Superior temporal gyrus (tissue), 1 donor: ENCODE measurements at regions not wholly inside any gene's neighbourhood (a gene's known extent, or its start where the extent isn't known, plus 50 kb on each side); places are given as distances from the start of the nearest gene placed in this dataset.

Source experiments
- DNase-seq: peaks from one replicate; pipeline ENCODE4 v3.0.0-alpha.2; 2016; ENCODE audit errors: extremely low spot score

DNA sequence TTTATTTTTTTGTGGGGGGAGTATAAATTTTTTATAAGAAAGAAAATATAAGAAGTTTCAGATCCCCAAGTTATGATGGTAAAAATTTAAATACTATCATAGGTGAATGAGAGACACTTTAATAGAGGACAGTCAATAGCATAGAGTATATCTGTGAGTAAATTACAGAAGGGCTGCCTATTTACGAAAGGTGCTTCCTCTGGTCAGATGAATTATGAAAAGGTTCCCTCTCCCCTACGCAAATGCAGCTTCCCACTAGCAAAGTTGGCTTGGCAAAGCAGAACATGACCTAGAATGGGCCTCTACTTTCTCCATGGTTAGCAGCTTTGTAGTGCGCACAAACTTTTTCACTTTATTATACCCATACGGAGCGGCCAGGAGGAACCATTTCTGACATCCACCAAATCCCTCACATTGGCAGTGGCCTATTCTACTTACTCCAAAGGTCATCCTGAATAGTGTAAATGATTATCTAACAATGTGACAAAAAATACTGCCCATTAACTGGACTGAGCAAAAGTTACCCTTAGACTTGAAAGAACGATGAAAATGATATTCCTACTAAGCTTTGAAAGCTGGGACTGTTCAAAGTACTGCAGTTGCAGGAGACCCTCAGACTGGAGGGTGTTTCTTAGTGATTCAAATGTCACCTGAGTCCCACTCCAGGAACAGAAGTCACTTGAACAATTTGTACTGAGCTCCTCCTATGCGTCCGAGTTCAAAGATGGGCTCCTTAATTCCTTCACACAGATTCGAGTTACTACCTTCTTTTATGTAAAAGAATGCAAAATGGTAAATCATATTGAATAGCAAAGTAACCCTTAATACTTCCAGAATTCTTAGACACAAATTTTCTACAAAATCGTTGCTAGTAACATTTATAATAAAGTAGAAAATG, 148.5 kb downstream of the NOL4 start:
- no peak for DNase-seq

GRCh38 chr18:34061226-34061625, 163.5 kb downstream of the NOL4 start:
- no peak for DNase-seq

GRCh38 chr18:34055227-34055626, 169.5 kb downstream of the NOL4 start:
- DNase-seq: no peak

DNA sequence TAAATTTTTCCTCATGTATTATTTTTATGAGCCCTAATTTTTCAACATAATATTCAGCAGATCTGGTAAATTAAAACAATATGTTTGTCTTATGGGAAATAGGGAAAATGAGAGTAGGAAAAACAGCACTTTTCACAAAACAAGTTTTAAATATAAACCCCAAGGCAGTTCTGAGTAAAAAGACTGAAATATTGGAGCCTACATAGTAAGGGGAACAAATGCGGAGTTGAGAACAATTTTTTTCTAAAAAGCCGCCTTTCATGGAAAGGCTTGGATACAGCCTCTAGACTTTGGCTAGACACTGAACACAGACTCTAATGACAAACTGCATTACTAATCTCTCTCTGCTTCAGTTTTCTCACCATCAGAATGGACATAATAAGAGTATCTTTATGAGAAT, 174.1 kb downstream of the NOL4 start:
- DNase-seq: no peak

DNA sequence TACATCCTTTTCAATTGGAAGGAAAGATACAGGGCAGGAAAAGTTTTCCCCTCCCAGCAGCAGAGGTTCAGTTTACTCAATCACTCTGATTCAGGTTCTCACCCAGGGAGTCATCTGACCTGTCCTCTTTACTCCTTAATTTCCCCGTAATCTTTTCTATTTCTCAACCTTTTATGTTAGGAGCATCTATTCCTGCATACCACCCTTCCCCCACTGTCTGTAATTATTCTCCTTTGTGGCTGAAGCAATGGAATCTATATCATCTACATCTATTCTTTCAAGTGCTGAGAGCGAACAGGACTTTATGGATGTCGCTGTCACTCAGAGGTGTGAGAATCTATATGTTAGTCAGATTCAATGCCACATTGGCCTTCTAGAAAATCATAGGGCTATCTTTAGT, 175.2 kb downstream of the NOL4 start:
- no peak for DNase-seq

- peak; percentile 52 for DNase-seq
Observed at GRCh38 chr18:34048423-34048822, 176.3 kb downstream of the NOL4 start.

- no peak for DNase-seq
Observed at GRCh38 chr18:34042423-34043146, 182.1 kb downstream of the NOL4 start.

GRCh38 chr18:34039611-34040010, 185.1 kb downstream of the NOL4 start:
- peak; percentile 39 for DNase-seq

GRCh38 chr18:34039201-34039600, 185.5 kb downstream of the NOL4 start:
- DNase-seq: peak; percentile 54

DNA sequence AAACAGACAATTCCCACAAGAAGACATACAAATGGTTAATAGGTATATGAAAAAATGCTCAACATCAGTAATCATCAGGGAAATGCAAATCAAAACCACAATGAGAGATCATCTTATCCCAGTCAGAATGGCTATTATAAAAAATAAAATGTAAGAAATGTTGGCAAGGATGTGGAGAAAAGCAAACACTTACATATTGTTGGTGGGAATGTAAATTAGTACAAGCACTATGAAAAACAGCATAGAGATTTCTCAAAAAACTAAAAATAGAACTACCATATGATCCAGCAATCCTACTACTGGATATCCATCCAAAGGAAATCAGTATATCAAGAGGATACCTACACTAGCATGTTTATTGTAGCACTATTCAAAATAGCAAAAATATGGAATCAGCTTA, 186.6 kb downstream of the NOL4 start:
- DNase-seq: no peak

- no peak for DNase-seq
Observed at GRCh38 chr18:34033968-34034367, 190.7 kb downstream of the NOL4 start.

DNA sequence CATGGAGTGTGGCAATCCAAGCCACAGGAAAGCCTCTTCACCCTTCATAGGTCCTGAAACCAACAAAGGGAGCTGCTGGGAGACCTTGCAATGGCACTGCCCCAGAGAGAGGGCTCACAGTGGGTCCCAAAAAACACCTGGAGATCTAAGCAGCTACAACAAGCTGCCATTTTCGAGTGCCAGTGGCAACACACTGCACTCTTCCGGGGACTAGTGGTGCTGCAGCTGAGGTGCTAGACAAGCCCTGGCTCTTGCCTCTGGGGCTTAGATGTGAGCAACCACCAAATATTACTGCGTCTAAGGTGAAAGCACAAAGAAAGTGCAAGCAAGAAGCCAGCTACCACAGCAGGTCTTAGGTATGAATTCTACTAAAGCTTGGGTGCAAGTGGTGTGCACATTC, 192.9 kb downstream of the NOL4 start:
- no peak for DNase-seq

GRCh38 chr18:34028324-34028723, 196.4 kb downstream of the NOL4 start:
- no peak for DNase-seq

DNA sequence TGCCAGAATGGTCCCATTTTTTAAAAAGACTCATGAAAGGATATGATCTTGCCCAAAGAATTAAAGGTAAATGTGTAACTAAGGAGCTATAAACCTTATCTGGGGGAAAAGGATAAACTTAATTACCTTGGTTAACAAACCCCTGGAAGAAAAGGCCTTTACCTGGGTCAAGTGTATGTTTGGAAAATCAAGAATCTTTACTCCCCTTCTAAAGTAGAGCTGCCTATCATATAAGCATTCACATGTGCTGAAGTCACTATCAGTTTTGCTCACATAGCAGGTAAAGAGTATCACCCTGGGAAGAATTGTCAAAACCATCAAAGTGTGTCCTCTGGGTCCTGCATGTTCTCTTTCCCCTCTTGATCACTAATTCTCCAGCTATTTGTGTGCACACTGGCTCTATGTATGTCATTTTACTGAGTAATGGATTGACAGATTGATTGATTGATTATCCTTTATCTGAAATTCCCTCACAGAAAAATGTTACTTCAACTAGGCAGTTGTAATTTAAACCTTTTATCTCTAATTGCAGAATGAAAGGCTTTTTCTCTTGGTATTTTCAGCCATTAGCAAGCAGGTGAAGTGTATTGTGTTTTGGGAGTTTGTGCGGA, 199.4 kb downstream of the NOL4 start:
- no peak for DNase-seq

- no peak for DNase-seq
Observed at GRCh38 chr18:34023471-34023870, 201.2 kb downstream of the NOL4 start.

DNA sequence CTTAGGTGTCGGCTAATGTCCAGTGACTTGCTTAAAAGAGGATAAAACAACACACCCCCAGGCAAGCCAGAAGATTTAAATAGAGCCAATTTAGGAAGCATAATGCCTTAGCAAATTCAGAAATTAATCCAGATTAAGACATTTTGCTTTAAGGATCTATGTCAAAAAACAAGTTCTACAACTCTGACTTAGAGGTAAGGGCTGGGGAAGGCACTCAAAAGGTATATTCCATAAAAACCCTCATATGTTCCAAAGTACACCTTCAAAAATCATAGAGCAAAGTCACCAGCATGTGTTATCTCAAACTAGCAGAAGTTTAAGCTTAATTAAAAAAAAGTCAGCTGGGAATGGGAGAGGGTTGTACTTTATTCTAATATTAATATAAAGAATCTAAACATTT, 206.4 kb downstream of the NOL4 start:
- DNase-seq: no peak

- DNase-seq: no peak
Observed at GRCh38 chr18:34003687-34004086, 221.0 kb downstream of the NOL4 start.

DNA sequence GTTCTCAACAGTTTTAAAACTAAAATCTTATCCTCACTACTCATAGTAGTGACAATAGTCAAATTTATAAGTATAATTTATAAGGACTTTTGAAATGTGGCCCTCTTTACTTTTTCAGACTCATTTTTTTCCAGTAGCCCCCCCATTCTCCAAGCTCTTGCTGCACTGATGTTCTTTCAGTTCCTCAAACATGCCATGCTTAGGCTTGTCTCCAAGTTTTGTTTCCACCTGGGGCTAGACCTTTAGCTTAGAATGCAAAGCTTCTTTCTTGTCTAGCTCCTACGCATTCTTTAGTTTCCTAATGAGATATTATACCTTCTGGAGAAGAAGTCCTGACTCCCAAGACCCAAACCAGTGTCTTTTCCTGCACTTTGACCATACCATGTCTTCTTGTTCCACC, 222.6 kb downstream of the NOL4 start:
- DNase-seq: no peak

GRCh38 chr18:34001376-34001775, 223.3 kb downstream of the NOL4 start:
- DNase-seq: no peak

DNA sequence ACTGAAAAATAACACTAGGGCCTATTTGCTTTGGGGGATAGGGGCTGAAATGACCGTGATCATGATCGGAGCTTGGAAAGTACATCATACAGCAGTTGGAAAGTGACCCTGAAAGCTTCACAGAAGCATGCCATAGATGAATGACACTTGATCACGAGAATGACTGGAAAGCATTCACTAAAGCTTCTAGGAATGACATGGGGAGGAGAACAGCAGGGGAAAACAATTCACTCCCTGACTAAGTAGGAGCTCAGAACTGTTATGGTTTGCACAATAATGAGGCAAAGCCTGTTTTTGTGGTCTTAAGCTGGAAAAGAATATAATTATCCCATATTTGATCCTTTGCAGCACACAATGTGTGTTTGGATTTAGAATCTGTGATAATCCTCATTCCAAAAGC, 237.5 kb downstream of the NOL4 start:
- DNase-seq: no peak

GRCh38 chr18:33983126-33983525, 241.6 kb downstream of the NOL4 start:
- no peak for DNase-seq

DNA sequence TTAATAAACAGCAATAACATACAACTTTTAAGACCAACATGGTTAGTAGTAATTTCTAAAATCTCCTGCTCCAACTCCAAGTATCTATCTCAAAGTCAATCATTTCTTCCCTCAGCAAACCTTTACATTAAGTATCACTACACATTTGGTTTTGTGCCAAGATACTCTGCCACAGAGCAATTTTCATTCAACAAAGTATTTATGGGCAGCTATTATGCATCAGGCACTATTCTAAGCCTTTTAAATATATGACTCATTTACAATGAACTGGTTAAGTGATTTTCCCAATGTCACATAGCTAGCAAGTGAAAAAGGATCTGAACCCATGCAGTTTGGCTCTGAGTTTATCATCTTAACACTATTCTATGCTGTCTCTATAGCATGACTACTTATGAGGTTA, 264.3 kb downstream of the NOL4 start:
- no peak for DNase-seq

GRCh38 chr18:33959609-33960008, 265.1 kb downstream of the NOL4 start:
- DNase-seq: no peak
